ENCODE measurements at regions not wholly inside any gene's neighbourhood (a gene's known extent, or its start where the extent isn't known, plus 50 kb on each side); places are given as distances from the start of the nearest gene placed in this dataset.

- TF ChIP-seq YY1 (IDR thresholded peaks at IDR 0.05; ENCODE audit: insufficient read depth, insufficient read length), result no peak
- no peak for TF ChIP-seq ZNF274 (IDR thresholded peaks at IDR 0.05; ENCODE audit: low read depth, low read length)
These were observed 257.6 kb downstream of the PARN start for GRCh38 chr16:14372471-14372870.

All from NT2/D1 (cell line).